Stimulated activated CD4-positive, alpha-beta T cell treated with anti-CD3 and anti-CD28 coated beads, TNF-alpha, amount 100 ng/mL, for 48 hours (primary cell): ENCODE measurements at regions not wholly inside any gene's neighbourhood (a gene's known extent, or its start where the extent isn't known, plus 50 kb on each side); places are given as distances from the start of the nearest gene placed in this dataset.
"Not testable (repeated sequence)": the region's sequence is repeated elsewhere in the genome, so short reads cannot be mapped to it uniquely, and the experiment has no call there.

ENCODE experiments used
- DNase-seq, 3 donors: peaks; one replicate each; pipeline ENCODE4 v3.0.0-alpha.2; 2020; ENCODE audit warnings: low read depth in 3 of 3

DNA sequence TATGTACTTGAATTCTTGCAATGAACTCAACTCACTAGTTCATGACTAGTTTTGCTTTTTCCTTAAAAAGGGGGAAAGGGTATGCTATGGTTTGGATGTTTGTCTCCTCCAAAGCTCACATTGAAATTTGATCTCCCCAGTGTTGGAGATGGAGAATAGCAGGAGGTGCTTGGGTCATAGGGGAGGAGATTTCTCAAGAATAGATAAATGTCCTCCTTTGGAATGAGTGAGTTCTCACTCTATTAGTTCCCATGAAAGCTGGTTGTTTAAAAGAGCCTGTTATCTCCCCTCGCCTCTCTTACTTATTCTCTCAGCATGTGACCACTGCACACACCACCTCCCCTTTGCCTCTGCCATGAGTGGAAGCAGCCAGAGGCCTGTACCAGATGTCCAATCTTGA lies 109.4 kb upstream of the INTU start:
- no peak for DNase-seq

DNA sequence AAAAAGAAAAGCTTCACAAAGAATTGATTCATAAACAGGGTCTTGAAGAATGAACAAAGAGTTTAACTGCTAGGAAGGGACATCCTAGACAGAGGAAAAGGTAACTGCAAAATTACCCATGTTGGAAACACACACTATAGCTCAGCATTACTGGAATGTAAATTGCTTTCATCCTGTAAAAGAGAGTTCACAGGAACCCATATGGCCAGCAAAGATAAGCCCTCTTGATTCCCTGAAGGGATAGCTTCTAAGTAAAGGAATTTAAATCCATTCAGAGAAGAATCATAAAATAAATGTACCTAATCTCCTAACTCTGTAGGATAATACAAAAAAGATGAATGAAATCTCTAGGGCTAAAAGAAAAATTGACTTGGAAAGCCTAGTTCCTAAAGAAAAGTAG lies 107.1 kb upstream of the INTU start:
- DNase-seq, result no peak

DNA sequence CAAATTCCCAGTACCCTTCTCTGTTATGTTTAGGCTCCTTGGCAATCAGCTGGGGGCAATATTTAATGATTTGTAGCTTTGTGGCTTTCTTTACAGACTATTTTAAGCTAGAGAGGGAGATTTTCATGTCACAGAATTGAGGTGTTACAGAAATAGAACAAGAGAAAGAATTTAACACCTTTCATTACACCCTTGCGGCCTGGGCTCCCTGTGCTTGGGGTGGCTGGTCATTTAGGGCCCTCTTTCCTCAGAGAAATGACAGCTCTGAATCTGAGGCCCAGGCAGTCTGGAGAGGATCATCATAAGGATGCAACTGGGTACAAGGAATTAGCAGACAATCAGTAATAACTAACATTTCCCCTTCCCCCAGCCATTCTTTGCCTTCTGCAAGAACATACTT lies 104.5 kb upstream of the INTU start:
- no peak for DNase-seq

DNA sequence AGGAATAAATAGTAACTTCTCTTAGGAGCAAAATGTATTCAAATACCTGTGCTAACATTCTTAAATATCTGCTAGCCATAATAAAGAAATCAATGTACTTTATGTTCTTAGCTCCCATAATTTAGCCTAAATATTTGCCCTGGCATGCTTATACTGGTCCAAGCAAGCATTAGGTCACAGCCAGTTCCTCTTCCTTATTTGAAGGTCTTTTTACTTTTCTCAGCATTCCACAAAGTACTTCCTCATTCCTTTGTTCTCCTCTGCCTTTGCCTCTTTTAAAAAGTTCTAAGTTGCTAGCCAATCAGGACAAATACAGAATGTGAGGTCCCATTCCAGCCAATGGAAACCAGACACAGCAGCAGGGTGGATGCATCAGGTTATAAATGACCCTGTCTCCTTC lies 102.9 kb upstream of the INTU start:
- DNase-seq, result not testable (repeated sequence)

DNA sequence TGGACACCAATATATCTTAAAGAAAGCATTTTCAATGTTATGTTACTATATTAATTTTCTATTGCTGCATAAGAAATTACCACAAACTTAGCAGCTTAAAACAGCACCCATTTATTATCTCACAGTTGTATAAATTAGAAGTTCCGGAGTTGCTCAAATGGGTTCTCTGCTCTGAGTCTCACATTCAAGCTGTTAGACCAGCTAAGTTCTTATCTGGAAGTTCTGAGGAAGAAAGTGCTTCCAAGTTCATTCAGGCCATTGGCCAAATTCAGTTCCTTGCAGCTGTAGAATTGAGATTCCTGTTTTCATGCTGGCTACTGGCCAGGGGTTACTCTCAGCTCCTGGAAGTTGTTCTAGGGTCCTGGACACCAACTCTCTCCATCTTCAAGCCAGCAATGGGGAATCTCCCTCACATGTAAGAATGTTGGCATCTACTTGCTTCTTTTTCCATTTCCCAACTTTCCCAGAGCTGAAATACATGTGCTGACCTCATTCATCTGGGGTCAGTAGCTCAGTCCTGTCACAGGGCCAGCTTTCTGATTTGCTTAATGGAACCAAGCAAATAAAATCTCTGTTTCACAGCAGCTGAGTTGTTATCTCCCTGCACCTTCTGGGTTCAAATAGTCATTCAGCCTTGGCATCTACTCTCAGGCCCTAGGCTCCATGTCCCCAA lies 99.6 kb upstream of the INTU start:
- no peak for DNase-seq

DNA sequence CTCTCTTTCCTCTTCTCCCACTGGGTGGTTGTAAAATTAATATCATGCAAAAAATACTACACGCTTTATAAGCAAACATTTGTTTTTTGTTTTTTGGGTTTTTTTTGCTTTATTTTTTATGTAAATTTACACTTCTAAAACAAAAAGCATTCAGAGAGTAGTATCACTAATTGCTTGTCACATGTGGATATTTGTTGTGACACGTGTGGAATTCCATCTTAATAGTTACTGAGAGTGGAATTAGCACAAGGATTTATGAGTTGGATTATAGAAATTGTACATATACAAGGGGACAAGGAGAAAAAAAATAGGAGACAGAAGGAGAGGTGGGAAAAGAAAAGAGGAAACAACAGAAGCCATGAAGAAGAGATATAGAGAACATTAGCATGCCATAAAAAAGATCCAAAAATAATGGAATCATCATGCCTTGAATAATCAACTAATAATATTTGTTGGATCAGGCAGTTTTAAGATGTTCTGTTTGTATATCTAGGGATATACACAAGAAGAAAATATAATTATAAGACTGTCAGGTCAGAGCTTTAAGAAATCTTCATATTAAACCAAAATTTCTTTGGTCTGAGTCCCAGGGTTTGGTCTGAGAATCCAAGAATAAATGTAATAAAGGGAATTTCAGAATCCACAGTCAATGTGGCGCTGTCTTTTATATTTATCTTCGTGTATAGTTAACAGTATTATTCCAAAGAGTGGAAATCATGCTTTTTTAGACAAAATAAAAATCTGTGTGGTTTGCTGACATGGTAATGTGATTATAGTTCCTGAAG lies 98.5 kb upstream of the INTU start:
- no peak for DNase-seq

DNA sequence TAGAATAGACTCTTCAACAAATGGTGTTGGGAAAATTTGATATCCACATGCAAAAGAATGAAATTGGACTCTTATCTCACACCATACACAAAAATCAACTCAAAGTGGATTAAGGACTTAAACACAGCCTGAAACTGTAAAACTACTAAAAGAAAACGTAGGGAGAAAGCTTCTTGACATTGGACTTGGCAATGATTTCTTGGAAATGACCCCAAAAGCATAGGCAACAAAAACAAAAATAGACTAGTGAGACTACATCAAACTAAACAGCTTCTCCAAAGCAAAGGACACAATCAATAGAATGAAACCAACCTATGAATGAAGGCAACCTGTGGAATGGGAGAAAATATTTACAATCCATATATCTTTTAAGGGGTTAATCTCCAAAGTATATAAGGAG lies 94.7 kb upstream of the INTU start:
- DNase-seq, result no peak

DNA sequence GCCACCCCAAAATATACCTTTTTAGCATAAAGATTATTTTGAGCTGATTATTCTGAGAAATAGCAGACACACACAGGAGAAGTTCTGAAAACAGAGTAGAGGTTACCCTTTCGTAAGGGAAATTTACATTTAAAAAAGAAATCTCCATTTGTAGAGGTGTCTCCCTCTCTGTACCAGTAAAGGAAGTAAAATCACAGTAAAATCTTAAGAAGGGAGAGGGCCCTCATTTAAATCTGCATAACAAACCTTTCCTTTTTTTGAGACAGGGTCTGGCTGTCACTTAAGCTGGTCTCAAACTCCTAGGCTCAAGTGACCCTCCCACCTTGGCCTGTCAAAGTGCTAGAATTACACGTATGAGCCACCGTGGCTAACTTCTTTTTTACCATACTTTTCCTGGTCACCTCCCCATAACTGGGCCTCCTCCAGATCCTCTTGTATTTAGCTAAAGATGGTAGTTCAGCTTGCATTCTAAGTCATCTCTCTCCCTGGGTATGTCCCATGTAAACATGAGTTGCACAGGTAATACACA lies 92.2 kb upstream of the INTU start:
- DNase-seq, result no peak

DNA sequence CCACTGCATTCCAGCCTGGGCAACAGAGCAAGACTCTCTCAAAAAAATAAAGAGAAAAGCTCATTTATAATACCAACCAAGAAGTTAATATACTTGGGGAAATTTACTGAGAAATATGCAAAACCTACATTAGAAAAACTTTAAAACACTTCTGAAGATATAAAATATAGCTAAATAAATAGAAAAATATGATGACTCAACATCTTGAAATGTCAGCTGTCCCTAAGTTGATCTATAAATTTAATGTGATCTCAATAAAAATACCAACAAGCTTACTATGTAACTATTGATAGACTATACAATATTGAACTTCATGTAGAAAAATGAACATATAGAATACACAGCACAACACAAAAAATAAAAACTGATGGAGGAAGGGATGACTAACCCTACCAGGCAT lies 87.5 kb upstream of the INTU start:
- DNase-seq, result no peak

DNA sequence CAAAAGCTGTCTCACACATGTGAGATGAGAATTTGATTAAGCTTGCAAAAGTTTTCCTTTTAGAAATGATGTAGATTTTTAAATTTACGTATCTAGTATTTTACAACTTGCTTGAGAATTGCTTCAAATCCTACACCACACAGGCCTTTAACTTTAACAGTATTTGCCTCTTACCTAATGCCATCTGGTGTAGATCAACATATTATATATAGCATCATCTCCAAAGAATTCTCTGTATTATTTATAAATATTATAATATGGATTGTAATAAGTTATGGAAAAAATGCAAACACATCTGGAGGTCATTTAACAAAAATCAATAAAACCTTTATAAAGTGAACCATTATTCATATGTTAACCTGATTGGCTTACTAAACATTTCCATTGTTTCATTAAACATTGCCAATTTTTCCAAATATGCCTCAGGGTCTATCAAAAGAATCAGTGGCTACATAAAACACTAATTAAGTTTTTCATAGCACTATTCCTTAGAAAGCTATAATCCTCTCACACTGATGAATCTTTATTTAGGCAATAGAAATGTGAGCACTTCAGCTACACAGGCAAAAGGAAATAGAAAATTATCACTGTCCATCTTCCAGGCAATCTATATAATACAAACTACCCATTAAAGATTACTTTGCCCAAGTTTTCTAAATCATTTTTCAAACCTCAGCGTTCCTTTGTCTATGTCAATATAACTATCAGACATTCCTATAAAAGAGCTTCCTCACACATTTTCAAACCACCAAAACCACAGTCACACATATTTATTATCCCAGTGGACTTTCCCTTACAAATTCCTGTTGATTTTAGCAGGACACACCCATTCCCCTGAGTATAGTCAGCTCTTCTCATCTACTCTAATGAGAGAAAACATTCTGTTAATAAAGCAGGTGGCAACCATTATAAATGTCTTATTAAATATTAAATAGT lies 83.5 kb upstream of the INTU start:
- DNase-seq, result no peak

DNA sequence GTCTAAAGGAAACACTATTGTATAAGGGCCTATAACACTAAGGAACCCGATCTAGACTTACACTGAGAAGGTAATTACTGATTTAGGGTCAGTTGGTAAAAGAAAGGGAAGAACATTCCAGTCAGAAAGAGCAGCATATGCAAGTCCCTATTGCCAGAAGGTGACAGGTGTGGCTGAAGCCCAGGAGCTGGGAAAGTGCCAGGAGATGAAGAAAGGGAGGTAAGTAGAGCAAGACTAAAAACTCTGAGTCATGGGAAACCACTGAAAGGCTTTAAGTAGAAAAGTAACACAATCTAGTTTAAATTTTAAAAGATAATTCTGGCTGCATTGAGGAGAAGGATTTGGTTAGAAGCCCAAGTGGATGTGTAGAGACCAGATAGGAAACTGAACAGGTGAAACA lies 77.7 kb upstream of the INTU start:
- no peak for DNase-seq

DNA sequence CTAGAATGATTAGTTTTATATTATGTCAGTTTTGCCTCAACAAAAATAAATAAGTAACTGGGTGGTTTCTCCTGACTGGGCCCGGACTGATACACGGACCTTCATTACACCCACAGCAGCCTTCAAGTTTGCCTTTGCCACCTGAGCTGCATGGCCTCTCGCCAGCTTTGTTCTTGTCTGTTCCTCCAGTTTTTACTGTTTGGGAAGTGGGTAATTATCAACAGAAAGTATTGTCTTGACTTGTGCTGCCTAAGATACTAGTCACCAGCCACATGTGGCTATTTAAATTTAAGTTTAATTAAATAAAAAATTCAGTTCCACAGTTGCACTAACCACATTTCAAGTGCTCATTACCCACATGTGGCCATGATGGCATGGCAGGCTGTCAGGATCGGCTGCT lies 74.7 kb upstream of the INTU start:
- no peak for DNase-seq

DNA sequence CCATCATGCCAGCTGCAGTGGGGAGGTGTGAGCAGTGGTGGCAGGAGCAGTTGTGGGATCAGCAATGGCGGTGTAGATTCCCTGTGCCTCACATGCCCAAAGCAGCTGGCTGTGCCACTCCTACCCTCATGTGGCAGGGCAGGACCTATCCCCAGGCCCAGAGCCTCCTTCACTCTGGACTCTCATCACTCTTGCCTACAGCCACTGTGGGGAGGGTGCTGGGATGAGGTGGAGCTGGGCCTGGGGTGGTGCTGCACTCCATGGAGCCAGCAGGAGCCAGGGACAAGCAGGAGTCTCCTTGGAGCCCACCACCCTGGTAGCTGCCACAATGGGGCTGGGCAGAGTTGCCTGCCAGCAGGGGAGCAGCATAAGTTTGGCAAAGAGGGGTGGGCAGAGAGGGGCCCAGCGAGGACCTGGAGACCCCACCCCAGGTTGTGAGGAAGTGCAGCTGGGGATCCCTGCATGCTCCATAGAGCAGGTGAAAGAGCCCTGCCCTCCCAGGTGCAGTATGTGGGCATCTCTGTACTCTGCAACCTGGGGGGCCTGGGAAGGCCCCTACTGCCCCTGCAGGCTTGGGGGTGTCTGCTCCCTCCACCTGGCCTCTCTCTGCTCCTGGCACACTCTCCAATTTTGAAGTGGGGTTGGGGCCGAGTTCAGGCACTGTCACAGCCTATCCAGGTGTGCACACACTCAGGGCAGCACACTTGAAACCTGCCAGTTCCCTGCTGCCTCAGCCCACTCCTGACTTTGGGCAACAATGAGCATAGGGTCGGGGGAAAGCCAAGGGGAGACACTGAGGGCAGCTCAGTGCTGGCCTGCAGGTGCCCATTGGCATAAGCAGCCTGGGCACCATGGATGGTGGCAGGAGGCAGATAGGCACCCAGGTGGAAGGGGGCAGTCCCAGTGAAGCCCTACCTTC lies 74.0 kb upstream of the INTU start:
- no peak for DNase-seq

DNA sequence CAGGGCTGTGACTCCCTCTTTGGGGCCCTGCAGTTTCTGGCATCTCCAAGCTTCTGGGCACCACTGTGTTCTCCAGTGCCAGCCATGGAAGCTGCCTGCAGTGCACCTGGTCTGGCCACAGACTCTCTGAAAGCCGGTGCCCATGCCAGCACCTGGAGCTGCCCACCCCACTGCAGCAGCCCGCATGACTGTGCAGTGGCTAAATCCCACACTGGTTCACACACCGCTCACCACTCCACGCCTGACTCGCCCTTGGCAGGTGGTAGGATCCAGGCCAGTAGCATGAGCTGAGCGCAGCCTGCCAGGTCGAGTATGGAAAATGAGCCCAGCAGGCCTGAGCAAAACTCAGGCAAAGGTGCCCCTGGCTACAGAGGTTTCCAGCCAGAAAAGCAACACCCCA lies 72.8 kb upstream of the INTU start:
- DNase-seq, result no peak

DNA sequence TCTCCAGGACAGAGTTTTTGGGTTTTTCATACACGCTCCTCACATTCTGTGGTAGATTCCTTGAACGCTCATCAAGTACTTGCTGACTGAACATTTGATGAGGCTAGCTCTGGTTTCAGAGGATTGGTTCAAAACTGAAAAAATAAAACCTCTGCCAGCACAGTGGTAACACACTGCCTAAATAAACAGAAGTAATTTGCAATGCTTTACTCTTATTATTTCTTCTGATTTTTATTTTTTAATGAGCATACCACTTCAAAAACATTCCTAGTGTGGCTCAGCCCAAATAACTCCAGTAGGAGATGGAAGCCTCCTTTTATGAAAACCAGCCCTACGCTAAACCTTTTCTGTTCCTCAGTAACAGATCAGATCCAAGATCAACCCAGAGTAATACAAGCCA lies 72.0 kb upstream of the INTU start:
- no peak for DNase-seq

DNA sequence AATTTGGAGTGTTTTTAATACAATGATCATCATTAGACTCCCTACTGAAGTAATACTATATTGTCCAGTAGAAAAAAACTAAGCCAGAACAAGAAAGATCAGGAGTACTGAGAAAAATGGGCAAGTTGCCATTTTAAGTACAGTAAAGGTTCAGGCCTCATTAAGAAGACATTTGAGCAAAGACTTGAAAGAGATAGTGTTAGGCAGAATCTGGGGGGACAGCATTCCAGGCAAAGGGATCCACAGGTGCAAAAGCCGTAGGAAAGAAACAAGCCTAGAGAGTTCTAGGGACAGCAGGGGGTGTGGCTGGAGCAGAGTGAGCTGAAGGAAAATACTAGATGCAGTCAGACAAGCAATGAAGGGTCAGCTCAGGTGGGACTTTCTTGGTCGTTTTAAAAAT lies 58.1 kb upstream of the INTU start:
- DNase-seq, result no peak

DNA sequence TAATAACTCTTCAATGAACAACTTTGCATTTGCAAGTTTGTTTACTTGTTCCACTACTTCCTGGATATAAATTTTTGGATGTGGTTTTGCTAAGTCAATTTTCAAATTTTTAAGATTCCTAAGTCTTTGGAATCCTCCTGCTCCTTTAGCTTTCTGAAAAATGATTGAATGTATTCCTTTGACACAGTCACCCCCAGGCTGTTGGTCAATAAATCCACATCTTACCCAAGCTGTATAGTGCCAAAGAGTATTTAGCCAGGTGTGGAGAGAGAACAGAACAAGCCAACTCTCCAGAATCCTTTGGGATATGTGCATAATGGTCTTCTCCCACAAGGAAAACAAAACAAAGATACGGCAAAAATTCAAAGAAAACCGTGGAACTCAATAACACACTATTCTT lies 56.9 kb upstream of the INTU start:
- DNase-seq, result no peak

DNA sequence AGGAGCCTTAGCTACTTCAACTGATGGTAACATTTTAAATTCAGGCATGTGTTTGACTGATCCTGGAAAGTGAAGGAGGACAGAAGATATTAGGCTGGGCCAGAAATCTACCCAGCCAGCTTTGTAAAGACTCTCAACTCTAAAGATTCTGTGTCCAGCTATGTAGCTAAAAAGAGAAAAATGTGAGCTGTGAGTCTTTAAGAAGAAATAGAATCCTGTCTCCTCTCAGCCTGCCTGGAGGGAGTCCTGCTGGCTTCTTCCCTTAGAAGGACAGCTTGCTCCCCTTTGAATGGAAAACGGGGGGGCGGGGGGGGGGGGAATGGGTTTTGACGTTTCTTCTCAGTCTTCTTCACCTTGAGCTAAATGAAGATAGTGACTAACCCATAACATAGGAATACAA lies 54.3 kb upstream of the INTU start:
- DNase-seq, result no peak

DNA sequence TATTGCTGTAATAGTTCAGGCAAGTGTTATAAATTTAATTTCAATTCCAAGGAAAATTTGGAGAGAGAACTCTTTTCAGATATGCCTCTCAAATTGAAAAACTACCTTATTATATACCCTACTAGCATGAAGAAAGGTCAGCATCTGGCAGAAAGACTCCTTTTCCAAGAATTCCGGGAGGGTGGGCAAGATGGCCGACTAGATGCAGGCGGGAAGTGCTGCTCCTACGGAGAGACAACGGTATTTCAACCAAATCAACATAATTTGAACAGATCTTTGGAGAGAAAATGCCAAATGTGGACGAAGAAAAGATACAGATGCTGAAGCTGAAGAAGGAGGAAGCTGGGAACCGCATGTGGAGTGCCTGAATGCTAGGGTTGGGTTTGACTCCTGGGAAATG lies 53.8 kb upstream of the INTU start:
- no peak for DNase-seq

DNA sequence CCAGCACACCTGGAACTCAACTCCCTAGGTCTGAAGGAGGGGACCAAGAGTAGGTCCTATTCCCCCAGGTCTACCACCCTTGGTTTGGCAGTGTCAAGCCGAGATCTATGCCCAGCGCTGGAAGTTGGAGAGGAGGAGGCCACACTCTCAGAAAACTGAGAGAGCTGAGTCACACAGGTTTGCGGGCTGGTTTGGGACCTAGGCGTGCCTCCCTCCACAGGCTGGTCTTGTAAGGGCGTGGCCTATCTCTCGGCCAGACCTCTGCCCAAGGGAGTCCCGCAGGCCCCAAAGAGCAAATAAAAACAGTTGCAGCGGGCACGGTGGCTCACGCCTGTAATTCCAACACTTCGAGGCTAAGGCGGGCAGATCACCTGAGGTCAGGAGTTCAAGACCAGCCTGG lies 52.9 kb upstream of the INTU start:
- no peak for DNase-seq

DNA sequence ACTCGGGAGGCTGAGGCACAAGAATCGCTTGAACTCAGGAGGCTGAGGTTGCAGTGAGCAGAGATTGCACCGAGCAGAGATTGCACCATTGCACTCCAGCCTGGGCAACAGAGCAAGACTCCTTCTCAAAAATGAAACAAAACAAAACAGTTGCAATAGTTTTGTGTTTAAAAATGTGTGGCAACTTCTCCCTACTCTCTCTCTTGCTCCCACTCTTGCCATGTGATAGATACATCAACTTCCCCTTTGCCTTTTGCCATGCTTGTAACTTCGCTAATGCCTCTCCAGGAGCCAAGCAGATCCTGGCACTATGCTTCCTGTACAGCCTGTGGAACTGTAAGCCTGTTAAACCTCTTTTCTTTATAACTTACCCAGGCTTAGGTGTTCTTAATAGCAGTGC lies 52.5 kb upstream of the INTU start:
- DNase-seq, result no peak
